HepG2 (cell line): ENCODE measurements at regions not wholly inside any gene's neighbourhood (a gene's known extent, or its start where the extent isn't known, plus 50 kb on each side); places are given as distances from the start of the nearest gene placed in this dataset.

Experiments used
- ATAC-seq: fragments of 200-7000 bp; cut with Tn5 transposase; 3 replicates; pipeline ENCODE4 v1.9.1; 2020; ENCODE audit warnings: mild to moderate bottlenecking, moderate library complexity
- BruUV-seq: library from RNA; stranded (reverse); fragments of 400-500 nt; replicated peaks from 2 replicates; lab custom pipeline; 2021; lab: Mats Ljungman, UMichigan
- CTCF ChIA-PET: fragments of 300-600 bp; formaldehyde crosslinking; extraction: SDS; loops from one replicate; lab custom pipeline; 2021; ENCODE audit warnings: low total read pairs, inconsistent platforms, low intra/inter-chr PET ratio; lab: Yijun Ruan, JAX
- POLR2A ChIA-PET: fragments of 350-600 bp; sonication (Branson Sonifier 250); formaldehyde crosslinking; loops from one replicate; lab custom pipeline; 2020; ENCODE audit warnings: antibody characterized with exemption, inconsistent platforms; lab: Yijun Ruan, JAX
- DNase-seq: peaks from one replicate; pipeline ENCODE4 v3.0.0-alpha.2; 2015; ENCODE audit warnings: low spot score
- FAIRE-seq: peaks from 3 replicates; lab custom pipeline; 2011; peaks lifted over from hg19 to GRCh38; lab: Jason Lieb, UNC
- H2AFZ ChIP-seq: one replicate; pipeline ENCODE4 v1.6.1; 2011; ENCODE audit warnings: low read length, inconsistent platforms
- H3K27ac ChIP-seq: fragments of 300-600 bp; 3 replicates; pipeline ENCODE4 v1.8.0; 2011; ENCODE audit warnings: mixed run types, mild to moderate bottlenecking, mixed read lengths, low read length, inconsistent platforms; ENCODE audit not compliant: insufficient read depth; ENCODE audit errors: extremely low read length
- H3K27me3 ChIP-seq, 2 experiments: fragments of 200-600 bp in 1 of 2; 2 replicates in 1 of 2; 3 replicates in 1 of 2; pipeline versions ENCODE4 v1.6.0 to v1.8.0; 2011; ENCODE audit warnings: low read length in 2 of 2, mild to moderate bottlenecking in 2 of 2, moderate library complexity in 2 of 2, inconsistent platforms in 1 of 2; ENCODE audit not compliant: insufficient read depth in 2 of 2, control insufficient read depth in 1 of 2
- H3K36me3 ChIP-seq, 2 experiments: fragments of 200-600 bp in 1 of 2; replicated peaks in 1 of 2; 2 replicates in 1 of 2; 3 replicates in 1 of 2; pipeline versions ENCODE4 v1.5.1 to v1.8.0; 2011; ENCODE audit warnings: low read length in 2 of 2, inconsistent platforms in 1 of 2; ENCODE audit not compliant: insufficient read depth in 2 of 2, control insufficient read depth in 1 of 2
- H3K4me1 ChIP-seq: 2 replicates; pipeline ENCODE4 v1.5.1; 2012; ENCODE audit warnings: low read length, inconsistent platforms; ENCODE audit not compliant: insufficient read depth
- H3K4me2 ChIP-seq: 2 replicates; pipeline ENCODE4 v1.6.0; 2011; ENCODE audit warnings: low read depth, low read length, inconsistent platforms
- H3K4me3 ChIP-seq, 3 experiments: fragments of 200-600 bp in 1 of 3; sonication (generic), shearing (Covaris generic) in 1 of 3; replicated peaks in 1 of 3; 2 replicates each; pipeline ENCODE4 v1.5.1; 2011 to 2016; ENCODE audit warnings: low read length in 3 of 3, inconsistent platforms in 2 of 3, low read depth in 2 of 3, mild to moderate bottlenecking in 2 of 3, control low read depth in 1 of 3, mixed read lengths in 1 of 3; ENCODE audit not compliant: insufficient read depth in 1 of 3
- H3K79me2 ChIP-seq: one replicate; pipeline ENCODE4 v1.6.1; 2011; ENCODE audit warnings: low read length, inconsistent platforms; ENCODE audit not compliant: insufficient read depth
- H3K9ac ChIP-seq: 2 replicates; pipeline ENCODE4 v1.6.0; 2011; ENCODE audit warnings: mild to moderate bottlenecking, low read depth, low read length, inconsistent platforms; ENCODE audit not compliant: insufficient read depth
- H3K9me3 ChIP-seq: 2 replicates; pipeline ENCODE4 v1.5.1; 2012; ENCODE audit warnings: mild to moderate bottlenecking, low read length
- H4K20me1 ChIP-seq: 2 replicates; pipeline ENCODE4 v1.6.0; 2011; ENCODE audit warnings: inconsistent platforms, mild to moderate bottlenecking, low read length, moderate library complexity; ENCODE audit not compliant: insufficient read depth
- BCL6 ChIP-seq: IDR thresholded peaks from 2 replicates; pipeline ENCODE4 v1.6.1; 2016; ENCODE audit warnings: missing genetic modification reagents, missing compliant biosample characterization
- CBX1 ChIP-seq: IDR thresholded peaks from one replicate; pipeline ENCODE4 v1.6.1; 2016; ENCODE audit warnings: antibody characterized with exemption, low read depth
- GPN1 ChIP-seq: sonication (generic); formaldehyde crosslinking; IDR thresholded peaks from 2 replicates; pipeline ENCODE4 v1.5.1; 2020; ENCODE audit warnings: missing genetic modification reagents, borderline replicate concordance
- ISX ChIP-seq: sonication (generic); formaldehyde crosslinking; conservative IDR thresholded peaks from 2 replicates; pipeline ENCODE4 v1.5.0; 2020; ENCODE audit warnings: missing genetic modification reagents
- LCORL ChIP-seq, 2 experiments: fragments of 450-650 bp in 1 of 2; sonication (generic) in 1 of 2; formaldehyde crosslinking in 1 of 2; IDR thresholded peaks; 2 replicates each; pipeline versions ENCODE4 v1.5.0 to v1.6.1; 2017 to 2020; ENCODE audit warnings: antibody characterized with exemption in 1 of 2, missing genetic modification reagents in 1 of 2
- NCOA1 ChIP-seq: sonication (generic); formaldehyde crosslinking; IDR thresholded peaks from 2 replicates; pipeline ENCODE4 v1.9.0; 2021; ENCODE audit warnings: missing genetic modification reagents
- NRL ChIP-seq: sonication (generic); formaldehyde crosslinking; IDR thresholded peaks from 2 replicates; pipeline ENCODE4 v1.5.0; 2020; ENCODE audit warnings: missing genetic modification reagents, mild to moderate bottlenecking, moderate library complexity, borderline replicate concordance
- PCBP2 ChIP-seq: fragments of 200-400 bp; formaldehyde crosslinking; optimal IDR thresholded peaks from 2 replicates; pipeline ENCODE3; 2018; ENCODE audit warnings: low read length, low read depth; ENCODE audit not compliant: poor library complexity, severe bottlenecking
- PHF5A ChIP-seq: IDR thresholded peaks from one replicate; pipeline ENCODE4 v1.6.1; 2018; ENCODE audit warnings: low read depth, missing genetic modification reagents; ENCODE audit not compliant: unreplicated experiment
- RBM22 ChIP-seq: fragments of 200-400 bp; formaldehyde crosslinking; optimal IDR thresholded peaks from 2 replicates; pipeline ENCODE3; 2017; ENCODE audit warnings: mild to moderate bottlenecking, low read length, moderate library complexity
- SUZ12 ChIP-seq: fragments of 150-350 bp; IDR thresholded peaks from 2 replicates; pipeline ENCODE4 v1.6.1; 2014; ENCODE audit warnings: low read depth, low read length
- SYNCRIP ChIP-seq: fragments of 200-400 bp; formaldehyde crosslinking; IDR thresholded peaks from 2 replicates; pipeline ENCODE4 v1.6.1; 2018; ENCODE audit warnings: mild to moderate bottlenecking, low read depth, low read length; ENCODE audit not compliant: insufficient read depth
- TOPORS ChIP-seq: sonication (generic); formaldehyde crosslinking; IDR thresholded peaks from 2 replicates; pipeline ENCODE4 v1.8.0; 2023; ENCODE audit warnings: mild to moderate bottlenecking, missing genetic modification reagents
- ZBTB39 ChIP-seq: sonication (generic); formaldehyde crosslinking; IDR thresholded peaks from 2 replicates; pipeline ENCODE4 v1.5.0; 2020; ENCODE audit warnings: missing genetic modification reagents
- ZMYM4 ChIP-seq: sonication (generic); formaldehyde crosslinking; IDR thresholded peaks from 2 replicates; pipeline ENCODE4 v1.8.1; 2023; ENCODE audit warnings: mild to moderate bottlenecking, missing genetic modification reagents
- ZNF331 ChIP-seq: sonication (generic); formaldehyde crosslinking; IDR thresholded peaks from 2 replicates; pipeline ENCODE4 v1.4.0; 2020; ENCODE audit warnings: missing genetic modification reagents
- ZNF672 ChIP-seq: sonication (generic); formaldehyde crosslinking; IDR thresholded peaks from 2 replicates; pipeline ENCODE4 v1.8.1; 2022; ENCODE audit warnings: missing genetic modification reagents
- WGBS: methylation state at CpG from one replicate; pipeline ENCODE4 v1.1.6; 2017; ENCODE audit warnings: low lambda C conversion rate; 5-methylcytosine and 5-hydroxymethylcytosine counted together
- in situ Hi-C: cut with HindIII; loops from 2 replicates; pipeline ENCODE4 v1.10.0; 2017; ENCODE audit warnings: low pct_unique_long_range_greater_than_20kb; ENCODE audit not compliant: extremely low pct_ligation_motif_present
- intact Hi-C: fragments of 100-400 bp; cut with micrococcal nuclease; formaldehyde crosslinking; loops from one replicate; pipeline ENCODE4 v1.10.0; 2022; ENCODE audit not compliant: unreplicated experiment

- in situ Hi-C loops: no loop called here
- FAIRE-seq: no peak
- CTCF ChIA-PET: no interaction called here
These were observed 326.8 kb downstream of the TUSC7 start for GRCh38 chr3:117036259-117036799.

GRCh38 chr3:117045143-117045542 lies 335.6 kb downstream of the TUSC7 start:
- DNase-seq (no peak), ATAC-seq (peak; percentile 65), FAIRE-seq (no peak)
- intact Hi-C loops: no loop called here
- H3K79me2 ChIP-seq: no peaks in the 10 kb centered on the region
- no peak overlapping the region for H3K9ac ChIP-seq
- ChIA-PET POLR2A (no interaction called here), CTCF (no interaction called here)
- H3K4me2 ChIP-seq: no peak overlapping the region
- H2AFZ ChIP-seq: no peak overlapping the region
- no peaks in the 10 kb centered on the region; a peak in 1 of 5 replicates for H3K27me3 ChIP-seq
- no peak overlapping the region for H3K27ac ChIP-seq
- TF ChIP-seq CBX1: no peak
- TF ChIP-seq ISX (CRISPR knock-in tag): no peak
- TF ChIP-seq PCBP2: no peak
- no peak for TF ChIP-seq NRL (CRISPR knock-in tag)
- no peak for TF ChIP-seq RBM22
- no peak for TF ChIP-seq SUZ12
- no peak for TF ChIP-seq ZBTB39
- TF ChIP-seq ZNF672 (CRISPR knock-in tag): no peak
- TF ChIP-seq PHF5A (CRISPR knock-in tag): no peak
- no peak for TF ChIP-seq TOPORS (CRISPR knock-in tag)
- TF ChIP-seq BCL6 (CRISPR knock-in tag): no peak
- no peak for TF ChIP-seq ZMYM4 (CRISPR knock-in tag)
- BruUV-seq: no TSS peak
- no peaks in the 10 kb centered on the region for H3K4me1 ChIP-seq
- in situ Hi-C loops: no loop called here
- H4K20me1 ChIP-seq: no peaks in the 10 kb centered on the region
- H3K36me3 ChIP-seq: no peaks in the 10 kb centered on the region
- no peak overlapping the region for H3K4me3 ChIP-seq
- WGBS: no CpG with 5 or more reads among the region's 1 CpG
- H3K9me3 ChIP-seq: no peaks in the 10 kb centered on the region

More at GRCh38 chr3:117036259-117036799, 326.8 kb downstream of the TUSC7 start:
- no peaks in the 10 kb centered on the region for H3K9me3 ChIP-seq
- POLR2A ChIA-PET: no interaction called here
- 15% methylated on average over 4 of the region's 4 CpGs for WGBS
- no peaks in the 10 kb centered on the region for H3K36me3 ChIP-seq
- H3K4me3 ChIP-seq: no peak overlapping the region
- no peak overlapping the region for H2AFZ ChIP-seq
- no peak for DNase-seq
- no peaks in the 10 kb centered on the region for H4K20me1 ChIP-seq
- TF ChIP-seq LCORL (IDR thresholded peaks at IDR 0.05): no peak
- no peak for TF ChIP-seq LCORL (CRISPR knock-in tag; IDR thresholded peaks at IDR 0.05)
- no peak for TF ChIP-seq NCOA1 (CRISPR knock-in tag)
- no peak for TF ChIP-seq SYNCRIP
- TF ChIP-seq ZNF331 (CRISPR knock-in tag): no peak
- no peak for TF ChIP-seq GPN1 (CRISPR knock-in tag)
- TF ChIP-seq, all 625 proteins: peak for 0
- Histone ChIP-seq H3K4me2 (no peak overlapping the region), H3K4me1 (no peaks in the 10 kb centered on the region), H3K27ac (no peak overlapping the region), H3K27me3 (no peaks in the 10 kb centered on the region), H3K79me2 (no peaks in the 10 kb centered on the region), H3K9ac (no peak overlapping the region)
- no TSS peak for BruUV-seq
- no peak for ATAC-seq
- intact Hi-C loops: no loop called here
